Colonic mucosa (tissue), 4 donors: ENCODE measurements at regions not wholly inside any gene's neighbourhood (a gene's known extent, or its start where the extent isn't known, plus 50 kb on each side); places are given as distances from the start of the nearest gene placed in this dataset.
"Not testable (repeated sequence)": the region's sequence is repeated elsewhere in the genome, so short reads cannot be mapped to it uniquely, and the experiment has no call there.

ENCODE experiments used
- DNase-seq: peaks from one replicate; pipeline ENCODE4 v3.0.0-alpha.2; 2020
- H3K27ac ChIP-seq: fragments of 200-600 bp; one replicate; pipeline ENCODE4 v1.8.0; 2021
- H3K27me3 ChIP-seq: fragments of 200-600 bp; one replicate; pipeline ENCODE4 v1.8.0; 2021
- H3K36me3 ChIP-seq: fragments of 200-600 bp; one replicate; pipeline ENCODE4 v1.8.0; 2021
- H3K4me1 ChIP-seq: fragments of 200-600 bp; one replicate; pipeline ENCODE4 v1.8.0; 2021; ENCODE audit warnings: mild to moderate bottlenecking
- H3K4me3 ChIP-seq: fragments of 200-600 bp; one replicate; pipeline ENCODE4 v1.8.0; 2021
- H3K9ac ChIP-seq, 2 donors: one replicate each; pipeline ENCODE4 v1.7.0; 2013; ENCODE audit warnings: control low read depth in 2 of 2, low read depth in 2 of 2, low read length in 2 of 2
- H3K9me3 ChIP-seq: fragments of 200-600 bp; one replicate; pipeline ENCODE4 v1.8.0; 2021
- intact Hi-C: fragments of 100-400 bp; cut with DNase I; formaldehyde crosslinking; loops from one replicate; pipeline ENCODE4 v1.14.1; 2022
- TF ChIP-seq, protein P1 (sequence below): fragments of 200-600 bp; IDR thresholded peaks from one replicate; pipeline ENCODE4 v1.8.0; 2022; ENCODE audit warnings: antibody characterized with exemption, mild to moderate bottlenecking
- donor health status: healthy.
- donor health status: DM: no; HTN: no; CAD: no.
- donor health status: DM: no; HTN: no; CAD: no.

GRCh38 chr10:2205406-2205805 is 468.1 kb upstream of the ADARB2 start:
- no peak overlapping the region for H3K9ac ChIP-seq
- TF ChIP-seq, protein P1, sequence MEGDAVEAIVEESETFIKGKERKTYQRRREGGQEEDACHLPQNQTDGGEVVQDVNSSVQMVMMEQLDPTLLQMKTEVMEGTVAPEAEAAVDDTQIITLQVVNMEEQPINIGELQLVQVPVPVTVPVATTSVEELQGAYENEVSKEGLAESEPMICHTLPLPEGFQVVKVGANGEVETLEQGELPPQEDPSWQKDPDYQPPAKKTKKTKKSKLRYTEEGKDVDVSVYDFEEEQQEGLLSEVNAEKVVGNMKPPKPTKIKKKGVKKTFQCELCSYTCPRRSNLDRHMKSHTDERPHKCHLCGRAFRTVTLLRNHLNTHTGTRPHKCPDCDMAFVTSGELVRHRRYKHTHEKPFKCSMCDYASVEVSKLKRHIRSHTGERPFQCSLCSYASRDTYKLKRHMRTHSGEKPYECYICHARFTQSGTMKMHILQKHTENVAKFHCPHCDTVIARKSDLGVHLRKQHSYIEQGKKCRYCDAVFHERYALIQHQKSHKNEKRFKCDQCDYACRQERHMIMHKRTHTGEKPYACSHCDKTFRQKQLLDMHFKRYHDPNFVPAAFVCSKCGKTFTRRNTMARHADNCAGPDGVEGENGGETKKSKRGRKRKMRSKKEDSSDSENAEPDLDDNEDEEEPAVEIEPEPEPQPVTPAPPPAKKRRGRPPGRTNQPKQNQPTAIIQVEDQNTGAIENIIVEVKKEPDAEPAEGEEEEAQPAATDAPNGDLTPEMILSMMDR, result no peak

GRCh38 chr10:2202401-2202800 is 465.1 kb upstream of the ADARB2 start:
- H3K9ac ChIP-seq, result no peak overlapping the region
- no peak for DNase-seq
- no peaks in the 10 kb centered on the region for H3K9me3 ChIP-seq
- intact Hi-C loops, result no loop called here
- H3K4me3 ChIP-seq, result no peak overlapping the region
- no peaks in the 10 kb centered on the region for H3K4me1 ChIP-seq
- TF ChIP-seq, protein P1, result no peak
- no peak overlapping the region for H3K27ac ChIP-seq
- no peaks in the 10 kb centered on the region for H3K27me3 ChIP-seq
- H3K36me3 ChIP-seq, result no peaks in the 10 kb centered on the region

More at GRCh38 chr10:2205406-2205805, 468.1 kb upstream of the ADARB2 start:
- Histone ChIP-seq H3K36me3 (no peaks in the 10 kb centered on the region), H3K4me3 (no peak overlapping the region), H3K27me3 (no peaks in the 10 kb centered on the region), H3K9me3 (no peaks in the 10 kb centered on the region), H3K4me1 (no peaks in the 10 kb centered on the region), H3K27ac (no peak overlapping the region)
- intact Hi-C loops, result no loop called here
- DNase-seq, result no peak

DNA sequence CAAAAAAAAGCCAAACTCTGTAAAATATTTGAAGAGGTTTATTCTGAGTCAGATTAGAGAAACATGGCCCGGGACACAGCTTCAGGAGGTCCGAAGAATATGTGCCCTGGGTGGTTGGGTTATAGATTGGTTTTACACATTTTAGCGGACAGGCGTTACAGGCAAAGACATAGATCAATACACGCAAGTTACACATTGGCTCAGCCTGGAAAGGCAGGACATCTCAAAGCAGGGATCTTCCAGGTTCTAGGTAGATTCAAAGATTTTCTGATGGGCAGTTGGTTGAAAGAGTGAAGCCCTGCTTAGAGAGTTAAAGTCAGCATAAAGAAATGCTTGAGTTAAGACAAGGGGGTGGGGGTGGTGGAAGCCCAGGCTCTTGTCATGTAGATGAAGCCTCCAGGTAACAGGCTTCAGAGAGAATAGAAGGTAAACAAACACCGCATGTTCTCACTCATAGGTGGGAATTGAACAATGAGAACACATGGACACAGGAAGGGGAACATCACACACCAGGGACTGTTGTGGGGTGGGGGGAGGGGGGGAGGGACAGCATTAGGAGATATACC is 464.3 kb upstream of the ADARB2 start:
- Histone ChIP-seq H3K36me3 (no peaks in the 10 kb centered on the region), H3K27ac (no peak overlapping the region), H3K4me3 (no peak overlapping the region), H3K9me3 (no peaks in the 10 kb centered on the region), H3K4me1 (no peaks in the 10 kb centered on the region), H3K27me3 (no peaks in the 10 kb centered on the region), H3K9ac (no peak overlapping the region)
- intact Hi-C loops, result no loop called here
- TF ChIP-seq, protein P1, result no peak
- DNase-seq, result no peak

- Histone ChIP-seq H3K36me3 (no peaks in the 10 kb centered on the region), H3K4me3 (no peak overlapping the region), H3K27ac (no peak overlapping the region), H3K27me3 (no peaks in the 10 kb centered on the region), H3K9ac (no peak overlapping the region), H3K4me1 (no peaks in the 10 kb centered on the region), H3K9me3 (no peaks in the 10 kb centered on the region)
- TF ChIP-seq, protein P1, result no peak
- intact Hi-C loops, result no loop called here
- no peak for DNase-seq
Observed at GRCh38 chr10:2197663-2198062, 460.3 kb upstream of the ADARB2 start.

GRCh38 chr10:2196272-2196671 is 458.9 kb upstream of the ADARB2 start:
- no peaks in the 10 kb centered on the region for H3K9me3 ChIP-seq
- no peak for DNase-seq
- H3K36me3 ChIP-seq, result no peaks in the 10 kb centered on the region
- H3K27ac ChIP-seq, result no peak overlapping the region
- H3K9ac ChIP-seq, result no peak overlapping the region
- TF ChIP-seq, protein P1, result no peak
- no peaks in the 10 kb centered on the region for H3K27me3 ChIP-seq
- intact Hi-C loops, result no loop called here
- no peaks in the 10 kb centered on the region for H3K4me1 ChIP-seq
- H3K4me3 ChIP-seq, result no peak overlapping the region

GRCh38 chr10:2189356-2189755 is 452.0 kb upstream of the ADARB2 start:
- H3K4me1 ChIP-seq, H3K9me3 ChIP-seq, H3K9ac ChIP-seq, H3K27ac ChIP-seq, DNase-seq, H3K27me3 ChIP-seq, H3K36me3 ChIP-seq, intact Hi-C loops, H3K4me3 ChIP-seq: not testable (repeated sequence)
